DOHH2 (cell line): ENCODE measurements at regions not wholly inside any gene's neighbourhood (a gene's known extent, or its start where the extent isn't known, plus 50 kb on each side); places are given as distances from the start of the nearest gene placed in this dataset.

Source experiments
- H3F3A ChIP-seq: fragments of 200-600 bp; sonication (generic), shearing (Covaris generic); 2 replicates; pipeline ENCODE4 v1.6.0; 2016; ENCODE audit warnings: antibody characterized with exemption, mild to moderate bottlenecking; ENCODE audit not compliant: control insufficient read depth, insufficient read depth
- H3K27ac ChIP-seq: fragments of 200-600 bp; sonication (generic); 2 replicates; pipeline ENCODE4 v1.5.1; 2014; ENCODE audit warnings: low read depth, mild to moderate bottlenecking, low read length, moderate library complexity
- H3K27me3 ChIP-seq: fragments of 200-600 bp; sonication (generic); 2 replicates; pipeline ENCODE4 v1.6.1; 2014; ENCODE audit warnings: mild to moderate bottlenecking, low read length, mixed read lengths; ENCODE audit not compliant: control insufficient read depth
- H3K36me3 ChIP-seq: fragments of 200-600 bp; sonication (generic); 2 replicates; pipeline ENCODE4 v1.6.1; 2014; ENCODE audit warnings: mild to moderate bottlenecking, low read length, moderate library complexity, mixed read lengths; ENCODE audit not compliant: control insufficient read depth
- H3K4me1 ChIP-seq: fragments of 200-600 bp; sonication (generic); 2 replicates; pipeline ENCODE4 v1.6.1; 2014; ENCODE audit warnings: mild to moderate bottlenecking, low read length, mixed read lengths; ENCODE audit not compliant: control insufficient read depth
- H3K4me2 ChIP-seq: fragments of 200-600 bp; sonication (generic); 2 replicates; pipeline ENCODE4 v1.6.0; 2014; ENCODE audit warnings: mild to moderate bottlenecking, low read length, moderate library complexity
- H3K4me3 ChIP-seq: fragments of 200-600 bp; sonication (generic); 2 replicates; pipeline ENCODE4 v1.5.1; 2014; ENCODE audit warnings: mild to moderate bottlenecking, low read length, mixed read lengths
- H3K79me2 ChIP-seq: fragments of 200-600 bp; sonication (generic); 2 replicates; pipeline ENCODE4 v1.6.1; 2014; ENCODE audit warnings: mild to moderate bottlenecking, low read length, mixed read lengths; ENCODE audit not compliant: control insufficient read depth
- H3K9me2 ChIP-seq: fragments of 200-600 bp; sonication (generic); replicated peaks from 2 replicates; pipeline ENCODE4 v1.6.1; 2014; ENCODE audit warnings: mild to moderate bottlenecking, low read length, mixed read lengths; ENCODE audit not compliant: control insufficient read depth
- H3K9me3 ChIP-seq: fragments of 200-600 bp; sonication (generic); 2 replicates; pipeline ENCODE4 v1.6.1; 2014; ENCODE audit warnings: antibody characterized with exemption, low read length, mixed read lengths; ENCODE audit not compliant: control insufficient read depth, insufficient read depth
- H4K20me1 ChIP-seq: fragments of 200-600 bp; sonication (generic); 2 replicates; pipeline ENCODE4 v1.6.0; 2014; ENCODE audit warnings: low read depth, mild to moderate bottlenecking, antibody characterized with exemption, low read length, moderate library complexity; ENCODE audit not compliant: control insufficient read depth, insufficient read depth
- EZH2phosphoT487 ChIP-seq: fragments of 200-600 bp; sonication (generic); IDR thresholded peaks from 2 replicates; pipeline ENCODE4 v1.6.1; 2017; ENCODE audit warnings: borderline replicate concordance, mild to moderate bottlenecking, antibody characterized with exemption, low read length, moderate library complexity, mixed read lengths
- TF ChIP-seq, protein P1 (sequence below): fragments of 200-600 bp; sonication (generic); IDR thresholded peaks from one replicate; pipeline ENCODE4 v1.5.1; 2014; ENCODE audit warnings: antibody characterized with exemption, mild to moderate bottlenecking, low read depth, low read length; ENCODE audit not compliant: poor library complexity, severe bottlenecking

DNA sequence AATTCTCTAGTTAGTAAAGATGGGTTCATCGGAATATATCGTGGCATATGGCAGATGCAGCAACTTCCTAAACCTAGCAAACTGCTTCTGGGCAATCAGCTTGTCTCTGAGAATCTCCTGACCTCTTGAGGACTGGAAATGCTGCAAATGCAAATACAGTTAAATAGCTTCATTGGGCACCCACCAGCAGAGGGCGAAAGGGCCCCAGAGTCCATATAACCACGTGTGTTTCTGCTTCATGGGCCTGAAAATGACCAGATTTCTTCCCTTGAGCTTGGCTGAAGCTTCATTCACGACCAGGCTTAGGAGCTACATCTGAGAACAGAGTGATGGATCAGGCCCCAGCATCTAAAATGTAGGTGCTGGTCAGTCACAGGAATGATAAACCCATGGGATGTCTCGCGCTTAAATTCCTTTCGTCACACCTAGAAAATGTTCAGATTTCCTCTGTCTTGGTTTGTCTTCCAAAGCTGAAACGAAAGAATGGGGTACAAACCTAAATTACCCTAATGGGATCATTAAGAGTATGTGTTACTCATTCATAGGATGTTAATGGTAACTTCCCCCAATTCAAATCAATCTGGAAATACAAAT, 1482.5 kb upstream of the TMEM132C start:
- TF ChIP-seq, protein P1, sequence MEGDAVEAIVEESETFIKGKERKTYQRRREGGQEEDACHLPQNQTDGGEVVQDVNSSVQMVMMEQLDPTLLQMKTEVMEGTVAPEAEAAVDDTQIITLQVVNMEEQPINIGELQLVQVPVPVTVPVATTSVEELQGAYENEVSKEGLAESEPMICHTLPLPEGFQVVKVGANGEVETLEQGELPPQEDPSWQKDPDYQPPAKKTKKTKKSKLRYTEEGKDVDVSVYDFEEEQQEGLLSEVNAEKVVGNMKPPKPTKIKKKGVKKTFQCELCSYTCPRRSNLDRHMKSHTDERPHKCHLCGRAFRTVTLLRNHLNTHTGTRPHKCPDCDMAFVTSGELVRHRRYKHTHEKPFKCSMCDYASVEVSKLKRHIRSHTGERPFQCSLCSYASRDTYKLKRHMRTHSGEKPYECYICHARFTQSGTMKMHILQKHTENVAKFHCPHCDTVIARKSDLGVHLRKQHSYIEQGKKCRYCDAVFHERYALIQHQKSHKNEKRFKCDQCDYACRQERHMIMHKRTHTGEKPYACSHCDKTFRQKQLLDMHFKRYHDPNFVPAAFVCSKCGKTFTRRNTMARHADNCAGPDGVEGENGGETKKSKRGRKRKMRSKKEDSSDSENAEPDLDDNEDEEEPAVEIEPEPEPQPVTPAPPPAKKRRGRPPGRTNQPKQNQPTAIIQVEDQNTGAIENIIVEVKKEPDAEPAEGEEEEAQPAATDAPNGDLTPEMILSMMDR: peak; percentile 57
- TF ChIP-seq EZH2phosphoT487: no peak
- no peaks in the 10 kb centered on the region for H3K9me3 ChIP-seq
- no peaks in the 10 kb centered on the region for H3K9me2 ChIP-seq
- no peak overlapping the region for H3K4me2 ChIP-seq
- no peak overlapping the region for H3K4me3 ChIP-seq
- no peaks in the 10 kb centered on the region for H3K79me2 ChIP-seq
- H3K27ac ChIP-seq: no peak overlapping the region
- H3K27me3 ChIP-seq: no peaks in the 10 kb centered on the region
- H3F3A ChIP-seq: no peaks in the 10 kb centered on the region
- H3K36me3 ChIP-seq: no peaks in the 10 kb centered on the region
- no peaks in the 10 kb centered on the region for H3K4me1 ChIP-seq
- no peaks in the 10 kb centered on the region for H4K20me1 ChIP-seq

DNA sequence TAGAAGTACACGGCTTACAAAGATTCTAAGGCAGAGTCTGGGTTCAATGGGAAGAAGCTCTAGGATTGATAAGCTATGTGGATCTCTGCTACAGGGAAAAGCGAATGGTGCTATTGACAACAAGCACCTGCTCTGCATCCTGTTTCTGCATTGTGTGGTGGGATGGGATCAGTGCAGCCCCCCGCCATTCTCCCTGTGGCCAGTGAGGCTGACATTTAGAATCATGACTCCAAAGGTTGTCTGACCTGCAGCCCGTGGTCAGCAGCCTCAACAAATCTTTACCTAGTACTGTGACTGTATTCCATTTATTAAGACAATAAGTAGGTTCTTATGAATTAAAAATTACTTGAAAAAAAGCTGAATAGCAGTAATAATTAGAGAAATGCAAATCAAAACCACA, 1477.0 kb upstream of the TMEM132C start:
- Histone ChIP-seq H3K36me3 (no peaks in the 10 kb centered on the region), H3K9me3 (no peaks in the 10 kb centered on the region), H3K4me1 (no peaks in the 10 kb centered on the region), H3K27me3 (no peaks in the 10 kb centered on the region), H3K4me3 (no peak overlapping the region), H3K27ac (no peak overlapping the region), H3F3A (no peaks in the 10 kb centered on the region), H4K20me1 (no peaks in the 10 kb centered on the region), H3K9me2 (no peaks in the 10 kb centered on the region), H3K4me2 (no peak overlapping the region), H3K79me2 (no peaks in the 10 kb centered on the region)
- TF ChIP-seq EZH2phosphoT487: no peak
- TF ChIP-seq, protein P1: no peak

DNA sequence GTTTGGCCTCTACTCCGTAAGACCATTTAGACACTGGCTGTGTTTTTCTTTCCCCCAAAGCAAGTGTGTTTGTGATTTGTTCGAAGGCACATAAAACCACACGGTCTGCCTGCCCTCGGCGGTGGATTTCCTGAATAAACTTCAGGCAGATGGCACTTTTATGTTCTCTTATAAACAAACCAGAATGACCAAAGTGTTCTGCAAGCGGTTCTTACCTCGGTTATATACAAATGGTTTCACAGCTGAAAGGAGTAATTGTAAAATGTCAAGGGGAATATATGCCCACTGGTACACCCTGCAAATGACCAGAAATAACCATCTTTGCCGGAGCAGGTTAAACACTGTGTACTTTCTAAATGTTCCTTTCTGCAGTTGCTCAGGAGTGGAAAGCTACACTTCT, 1475.8 kb upstream of the TMEM132C start:
- Histone ChIP-seq H3K9me3 (no peaks in the 10 kb centered on the region), H3K4me1 (no peaks in the 10 kb centered on the region)
- TF ChIP-seq, protein P1: no peak
- TF ChIP-seq EZH2phosphoT487: no peak

More for the DNA sequence above, 1475.8 kb upstream of the TMEM132C start:
- no peaks in the 10 kb centered on the region for H3K79me2 ChIP-seq
- no peaks in the 10 kb centered on the region for H3K9me2 ChIP-seq
- no peaks in the 10 kb centered on the region for H3K36me3 ChIP-seq
- H4K20me1 ChIP-seq: no peaks in the 10 kb centered on the region
- H3K4me3 ChIP-seq: no peak overlapping the region
- no peak overlapping the region for H3K27ac ChIP-seq
- H3K27me3 ChIP-seq: no peaks in the 10 kb centered on the region
- H3F3A ChIP-seq: no peaks in the 10 kb centered on the region
- H3K4me2 ChIP-seq: no peak overlapping the region
